GM12873 (cell line): ENCODE measurements at regions not wholly inside any gene's neighbourhood (a gene's known extent, or its start where the extent isn't known, plus 50 kb on each side); places are given as distances from the start of the nearest gene placed in this dataset.

Experiments
- TF ChIP-seq, protein P1 (sequence below): IDR thresholded peaks from 2 replicates; pipeline ENCODE4 v1.5.1; 2012; ENCODE audit warnings: low read depth, mild to moderate bottlenecking, moderate library complexity, low read length, control low read depth; ENCODE audit not compliant: insufficient read depth; ENCODE audit errors: missing control alignments

DNA sequence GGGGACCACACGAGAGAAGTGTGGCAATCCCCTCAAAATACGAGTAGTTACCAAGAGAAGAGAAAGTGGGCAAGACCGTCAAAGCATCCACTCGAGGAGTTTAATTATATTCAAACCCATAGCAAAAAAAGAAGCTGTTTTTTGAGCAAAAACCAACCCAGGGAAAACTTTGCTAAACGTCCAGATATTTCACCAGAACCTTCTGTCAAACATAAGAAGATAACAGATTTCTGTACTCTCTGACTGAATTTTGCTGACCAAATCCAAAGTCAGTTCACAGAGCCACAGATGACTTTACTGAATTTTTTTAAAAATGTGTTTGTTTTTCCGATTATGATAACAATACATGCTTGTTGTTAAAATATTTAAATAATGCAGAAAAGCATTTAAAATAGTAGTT is 145.6 kb upstream of the PTPN1 start:
- TF ChIP-seq, protein P1, sequence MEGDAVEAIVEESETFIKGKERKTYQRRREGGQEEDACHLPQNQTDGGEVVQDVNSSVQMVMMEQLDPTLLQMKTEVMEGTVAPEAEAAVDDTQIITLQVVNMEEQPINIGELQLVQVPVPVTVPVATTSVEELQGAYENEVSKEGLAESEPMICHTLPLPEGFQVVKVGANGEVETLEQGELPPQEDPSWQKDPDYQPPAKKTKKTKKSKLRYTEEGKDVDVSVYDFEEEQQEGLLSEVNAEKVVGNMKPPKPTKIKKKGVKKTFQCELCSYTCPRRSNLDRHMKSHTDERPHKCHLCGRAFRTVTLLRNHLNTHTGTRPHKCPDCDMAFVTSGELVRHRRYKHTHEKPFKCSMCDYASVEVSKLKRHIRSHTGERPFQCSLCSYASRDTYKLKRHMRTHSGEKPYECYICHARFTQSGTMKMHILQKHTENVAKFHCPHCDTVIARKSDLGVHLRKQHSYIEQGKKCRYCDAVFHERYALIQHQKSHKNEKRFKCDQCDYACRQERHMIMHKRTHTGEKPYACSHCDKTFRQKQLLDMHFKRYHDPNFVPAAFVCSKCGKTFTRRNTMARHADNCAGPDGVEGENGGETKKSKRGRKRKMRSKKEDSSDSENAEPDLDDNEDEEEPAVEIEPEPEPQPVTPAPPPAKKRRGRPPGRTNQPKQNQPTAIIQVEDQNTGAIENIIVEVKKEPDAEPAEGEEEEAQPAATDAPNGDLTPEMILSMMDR = no peak

DNA sequence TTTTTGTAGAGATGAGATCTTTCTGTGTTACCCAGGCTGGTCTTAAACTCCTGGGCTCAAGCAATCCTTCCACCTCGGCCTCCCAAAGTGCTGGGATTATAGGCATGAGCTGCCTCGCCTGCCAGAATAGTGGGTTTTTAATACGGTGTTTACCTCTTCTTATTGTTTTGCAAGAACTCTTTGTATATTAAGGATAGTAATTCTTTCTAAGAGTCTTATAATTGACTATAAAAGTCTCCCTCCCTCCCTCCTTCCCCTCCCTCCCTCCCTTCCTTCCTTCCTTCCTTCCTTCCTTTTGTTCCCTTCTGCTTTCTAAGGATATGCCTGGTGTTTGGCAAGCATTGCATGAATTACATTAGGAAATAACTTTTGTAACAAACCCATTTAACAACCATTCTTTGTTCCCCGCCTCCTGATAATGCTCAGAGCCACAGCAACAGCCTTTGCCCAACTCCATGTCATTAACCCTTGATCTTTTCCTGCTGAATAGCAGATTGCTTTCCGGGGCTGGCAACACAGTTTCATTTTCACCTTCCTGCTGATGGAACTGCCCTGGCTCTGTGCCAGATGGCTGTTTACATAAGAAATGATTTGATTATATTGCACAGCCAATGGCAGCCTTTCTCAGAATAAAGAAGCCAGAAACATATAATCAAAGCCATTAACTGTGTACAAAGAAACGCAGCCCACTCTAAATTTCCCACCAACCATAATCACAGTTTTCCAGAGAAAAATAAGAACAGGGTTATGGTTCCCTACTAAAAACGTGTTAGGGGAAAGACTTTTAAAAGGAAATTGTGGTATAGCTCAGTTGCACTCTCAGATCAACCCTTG is 143.7 kb upstream of the PTPN1 start:
- TF ChIP-seq, protein P1 = no peak

DNA sequence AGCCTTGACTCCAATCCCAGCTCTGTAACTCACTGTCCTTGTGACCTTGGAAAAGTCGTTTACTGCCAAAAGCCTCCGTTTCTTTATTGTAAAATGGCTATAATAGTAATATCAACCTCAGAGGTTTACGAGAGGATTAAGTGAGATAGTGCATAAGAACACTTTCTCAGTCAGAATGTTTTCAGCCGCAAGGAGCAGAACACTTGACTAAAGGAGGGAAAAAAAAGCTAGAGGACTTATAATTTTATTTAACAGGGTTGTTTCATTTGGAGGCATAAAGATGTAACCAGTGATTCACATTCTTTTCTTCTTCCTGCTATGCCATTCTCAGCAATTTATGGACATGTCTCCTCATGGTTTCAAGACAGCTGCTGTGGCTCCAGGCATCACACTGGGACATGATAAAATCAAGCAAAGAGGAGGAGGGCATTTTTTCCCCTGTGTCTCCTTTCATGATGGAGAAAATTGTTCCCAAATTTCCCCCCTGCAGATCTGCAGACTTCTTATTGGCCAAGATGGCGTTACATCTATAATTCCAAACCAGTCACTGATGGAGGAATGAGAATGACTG is 143.0 kb upstream of the PTPN1 start:
- TF ChIP-seq, protein P1 = no peak

GRCh38 chr20:50367739-50368375 is 142.3 kb upstream of the PTPN1 start:
- TF ChIP-seq, protein P1 = no peak

DNA sequence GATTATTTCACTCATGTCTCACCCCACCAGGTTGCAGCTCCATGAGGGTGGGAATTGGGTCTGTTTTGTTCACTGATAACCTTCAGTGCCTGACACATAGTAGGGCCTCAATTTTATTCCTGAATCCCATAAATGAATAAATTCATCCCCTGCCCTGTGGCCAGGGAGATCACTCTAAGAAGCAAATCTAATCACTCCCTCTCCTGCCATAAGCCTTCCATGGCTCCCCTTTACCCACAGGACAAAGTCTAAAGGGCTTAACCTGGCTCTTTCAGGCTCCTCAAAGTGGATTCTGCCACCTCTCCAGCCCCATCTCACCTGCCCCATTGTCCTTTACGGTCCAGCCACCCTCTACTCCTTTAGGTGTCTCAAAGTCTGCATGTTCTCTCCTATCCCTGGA is 141.8 kb upstream of the PTPN1 start:
- TF ChIP-seq, protein P1 = no peak

DNA sequence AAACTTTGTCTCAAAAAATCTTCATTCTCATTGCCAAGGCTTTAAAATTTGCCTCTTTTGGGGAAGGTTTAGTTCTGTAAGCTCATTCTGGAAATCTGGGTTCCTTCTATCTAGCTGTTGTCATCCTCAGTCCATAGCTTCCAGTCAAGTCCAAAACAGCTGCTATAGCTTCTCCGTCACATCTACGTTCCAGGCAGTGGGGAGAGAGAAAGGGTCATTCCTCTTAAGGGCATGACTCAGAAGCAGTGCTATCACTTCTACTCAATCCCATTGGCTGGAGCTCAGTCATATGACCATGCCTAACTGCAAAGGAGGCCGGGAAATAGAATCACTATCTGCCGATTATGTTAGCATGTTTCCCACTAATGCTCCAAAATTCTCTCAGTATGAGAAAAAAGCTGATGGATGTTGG is 141.4 kb upstream of the PTPN1 start:
- TF ChIP-seq, protein P1 = no peak
